ENCODE measurements at regions not wholly inside any gene's neighbourhood (a gene's known extent, or its start where the extent isn't known, plus 50 kb on each side); places are given as distances from the start of the nearest gene placed in this dataset.

GRCh38 chr12:39032034-39032433 is 126.6 kb upstream of the CPNE8 start:
- ATAC-seq, result no peak
- no peak overlapping the region for H3K4me3 ChIP-seq
- no peaks in the 10 kb centered on the region for H3K4me1 ChIP-seq
- no peaks in the 10 kb centered on the region for H3K36me3 ChIP-seq
- intact Hi-C loops (cut with DNase I), result no loop called here
- H3K9me3 ChIP-seq, result no peaks in the 10 kb centered on the region
- no peak overlapping the region for H3K27ac ChIP-seq
- H3K27me3 ChIP-seq, result no peaks in the 10 kb centered on the region
- DNase-seq, result no peak
- TF ChIP-seq, protein P1, sequence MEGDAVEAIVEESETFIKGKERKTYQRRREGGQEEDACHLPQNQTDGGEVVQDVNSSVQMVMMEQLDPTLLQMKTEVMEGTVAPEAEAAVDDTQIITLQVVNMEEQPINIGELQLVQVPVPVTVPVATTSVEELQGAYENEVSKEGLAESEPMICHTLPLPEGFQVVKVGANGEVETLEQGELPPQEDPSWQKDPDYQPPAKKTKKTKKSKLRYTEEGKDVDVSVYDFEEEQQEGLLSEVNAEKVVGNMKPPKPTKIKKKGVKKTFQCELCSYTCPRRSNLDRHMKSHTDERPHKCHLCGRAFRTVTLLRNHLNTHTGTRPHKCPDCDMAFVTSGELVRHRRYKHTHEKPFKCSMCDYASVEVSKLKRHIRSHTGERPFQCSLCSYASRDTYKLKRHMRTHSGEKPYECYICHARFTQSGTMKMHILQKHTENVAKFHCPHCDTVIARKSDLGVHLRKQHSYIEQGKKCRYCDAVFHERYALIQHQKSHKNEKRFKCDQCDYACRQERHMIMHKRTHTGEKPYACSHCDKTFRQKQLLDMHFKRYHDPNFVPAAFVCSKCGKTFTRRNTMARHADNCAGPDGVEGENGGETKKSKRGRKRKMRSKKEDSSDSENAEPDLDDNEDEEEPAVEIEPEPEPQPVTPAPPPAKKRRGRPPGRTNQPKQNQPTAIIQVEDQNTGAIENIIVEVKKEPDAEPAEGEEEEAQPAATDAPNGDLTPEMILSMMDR (IDR thresholded peaks at IDR 0.05), result no peak

DNA sequence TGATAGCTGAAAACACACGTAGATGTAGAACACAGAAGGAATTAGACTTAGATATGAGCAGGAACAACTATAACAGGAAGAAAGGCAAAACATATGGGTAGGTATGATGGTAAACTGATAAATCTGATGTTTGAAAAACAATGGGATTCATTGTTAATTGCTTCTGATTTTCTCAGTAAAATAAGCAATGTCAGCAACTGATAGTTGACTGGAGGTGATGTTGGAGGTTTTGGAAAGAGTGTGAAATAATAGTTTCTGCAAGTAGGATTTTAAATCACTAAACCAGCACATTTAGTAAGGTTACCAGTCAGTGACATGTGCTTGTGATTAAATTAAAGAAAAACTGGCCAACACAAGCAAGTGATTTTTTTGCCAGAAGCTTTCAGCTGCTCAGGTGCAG is 123.0 kb upstream of the CPNE8 start:
- H3K4me3 ChIP-seq, result no peak overlapping the region
- H3K9me3 ChIP-seq, result peaks cover 0 to 1% of the 10 kb centered on the region in 2 donors
- H3K27me3 ChIP-seq, result no peaks in the 10 kb centered on the region
- no peak overlapping the region for H3K27ac ChIP-seq
- DNase-seq, result no peak
- H3K36me3 ChIP-seq, result no peaks in the 10 kb centered on the region
- no peak for ATAC-seq
- intact Hi-C loops (cut with DNase I), result no loop called here
- TF ChIP-seq, protein P1 (IDR thresholded peaks at IDR 0.05), result no peak
- H3K4me1 ChIP-seq, result no peaks in the 10 kb centered on the region

DNA sequence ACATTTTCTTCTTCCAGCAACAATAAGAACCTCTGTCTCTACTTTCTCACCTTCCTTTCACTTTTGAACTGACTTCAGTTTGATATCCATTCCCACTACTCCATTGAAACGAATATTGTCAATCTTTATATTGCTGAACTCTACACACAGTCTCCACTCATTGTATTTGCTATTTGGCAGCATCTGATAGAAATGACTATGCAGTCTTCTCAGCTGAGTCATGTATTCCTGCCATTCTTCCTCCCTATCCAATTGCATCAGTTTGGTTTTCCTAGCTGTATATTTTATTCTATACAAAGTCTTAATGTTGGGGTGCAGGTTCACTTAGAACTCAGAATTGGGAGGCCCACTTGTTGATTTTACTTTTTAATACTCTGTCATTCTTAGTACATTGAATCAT is 107.5 kb upstream of the CPNE8 start:
- no peaks in the 10 kb centered on the region for H3K36me3 ChIP-seq
- H3K4me1 ChIP-seq, result no peaks in the 10 kb centered on the region

DNA sequence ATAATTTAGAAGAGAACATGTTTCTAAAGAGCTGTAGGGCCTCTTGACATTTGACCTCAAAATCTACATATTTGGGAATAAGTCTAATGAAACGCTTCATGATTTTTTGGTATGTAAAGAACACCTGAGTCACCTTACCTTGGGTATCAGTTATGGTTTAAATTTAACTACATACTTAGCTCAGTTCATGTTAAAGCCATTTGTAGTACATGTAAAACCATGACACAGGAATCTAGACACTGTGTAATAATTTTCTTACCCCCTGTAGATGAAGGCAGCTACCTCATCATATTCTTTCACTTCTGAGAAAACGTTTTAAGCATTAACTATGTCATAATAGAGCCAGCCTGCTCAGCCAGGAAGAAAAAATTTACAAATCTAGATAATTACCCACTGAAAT is 105.8 kb upstream of the CPNE8 start:
- TF ChIP-seq, protein P1 (IDR thresholded peaks at IDR 0.05), result no peak
- ATAC-seq, result no peak

More for the DNA sequence above, 107.5 kb upstream of the CPNE8 start:
- Histone ChIP-seq H3K9me3 (no peaks in the 10 kb centered on the region), H3K4me3 (no peak overlapping the region), H3K27ac (no peak overlapping the region), H3K27me3 (no peaks in the 10 kb centered on the region)
- TF ChIP-seq, protein P1 (IDR thresholded peaks at IDR 0.05), result no peak
- ATAC-seq, result no peak
- DNase-seq, result no peak
- intact Hi-C loops (cut with DNase I), result no loop called here

GRCh38 chr12:39010406-39010805 is 105.0 kb upstream of the CPNE8 start:
- TF ChIP-seq, protein P1 (IDR thresholded peaks at IDR 0.05), result no peak
- ATAC-seq (peak; percentile 17), DNase-seq (no peak)
- Histone ChIP-seq H3K36me3 (no peaks in the 10 kb centered on the region), H3K9me3 (no peaks in the 10 kb centered on the region), H3K4me3 (no peak overlapping the region), H3K27ac (no peak overlapping the region), H3K27me3 (no peaks in the 10 kb centered on the region), H3K4me1 (no peaks in the 10 kb centered on the region)
- intact Hi-C loops (cut with DNase I), result no loop called here

More for the DNA sequence above, 105.8 kb upstream of the CPNE8 start:
- Histone ChIP-seq H3K27me3 (no peaks in the 10 kb centered on the region), H3K27ac (no peak overlapping the region), H3K4me3 (no peak overlapping the region), H3K9me3 (no peaks in the 10 kb centered on the region), H3K36me3 (no peaks in the 10 kb centered on the region), H3K4me1 (no peaks in the 10 kb centered on the region)
- DNase-seq, result no peak
- intact Hi-C loops (cut with DNase I), result no loop called here
